HG03097 (cell line): ENCODE measurements at regions not wholly inside any gene's neighbourhood (a gene's known extent, or its start where the extent isn't known, plus 50 kb on each side); places are given as distances from the start of the nearest gene placed in this dataset.

Experiments used
- ATAC-seq: cut with Tn5 transposase; IDR thresholded peaks from one replicate; pipeline ENCODE4 v1.9.1; 2021; ENCODE audit not compliant: unreplicated experiment, low FRiP score

DNA sequence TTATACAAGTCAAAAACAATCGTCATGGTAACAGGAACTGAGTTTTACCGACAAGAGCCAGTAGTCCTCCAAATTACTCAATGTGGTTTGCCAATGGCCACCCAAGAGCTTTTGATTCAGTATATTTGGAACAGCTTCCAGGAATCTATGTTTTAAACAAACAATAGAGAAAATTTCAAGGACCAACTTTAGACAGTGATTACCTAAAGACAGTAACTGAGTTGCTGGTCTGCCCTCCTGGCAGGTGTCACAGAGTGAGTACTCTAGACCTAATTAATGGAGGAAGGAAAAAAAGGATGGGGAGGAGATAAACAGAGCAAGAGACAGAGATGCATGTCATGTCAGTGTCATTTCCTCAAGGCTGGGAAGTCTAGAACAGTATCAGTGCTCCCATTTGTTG lies 361.3 kb upstream of the BTBD3 start:
- ATAC-seq, result no peak

DNA sequence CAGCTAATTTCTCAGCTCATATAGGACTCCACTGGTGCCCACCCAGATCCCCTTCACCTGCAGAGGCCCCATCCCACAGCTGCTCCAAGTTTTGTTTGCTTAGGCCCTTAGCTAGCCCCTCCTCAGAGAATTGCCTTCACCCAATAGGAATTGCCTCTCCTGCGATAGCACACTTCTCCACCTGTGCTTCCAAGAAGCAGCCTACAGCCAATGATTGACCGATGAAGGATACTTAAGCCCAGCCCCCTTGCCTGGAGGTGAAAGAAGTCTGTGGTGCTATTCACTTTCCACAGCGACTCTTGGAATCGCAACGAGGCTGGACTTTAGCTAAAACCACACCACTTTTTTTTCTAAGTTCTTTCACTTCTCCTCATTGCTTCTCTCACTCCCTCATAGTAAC lies 353.2 kb upstream of the BTBD3 start:
- ATAC-seq, result no peak

DNA sequence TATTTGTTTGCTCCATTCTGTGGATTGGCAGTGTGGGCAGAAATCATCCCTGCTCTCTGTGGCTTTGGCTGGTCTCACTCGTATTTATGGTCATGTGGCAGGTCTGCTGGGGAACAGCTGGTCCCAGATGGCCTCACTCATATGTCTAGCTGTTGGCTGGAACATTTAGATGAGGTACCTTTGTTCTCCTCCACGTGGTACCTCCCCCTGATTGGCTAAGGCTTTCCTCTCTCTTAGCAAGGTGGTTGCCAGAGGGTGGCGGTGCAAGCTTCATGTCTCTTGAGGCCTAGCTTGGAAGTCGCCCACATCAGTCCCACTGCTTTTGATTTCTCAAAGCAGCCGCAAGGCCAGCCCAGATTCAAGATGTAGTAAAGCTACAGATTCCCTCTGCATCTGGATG lies 348.5 kb upstream of the BTBD3 start:
- ATAC-seq, result no peak

DNA sequence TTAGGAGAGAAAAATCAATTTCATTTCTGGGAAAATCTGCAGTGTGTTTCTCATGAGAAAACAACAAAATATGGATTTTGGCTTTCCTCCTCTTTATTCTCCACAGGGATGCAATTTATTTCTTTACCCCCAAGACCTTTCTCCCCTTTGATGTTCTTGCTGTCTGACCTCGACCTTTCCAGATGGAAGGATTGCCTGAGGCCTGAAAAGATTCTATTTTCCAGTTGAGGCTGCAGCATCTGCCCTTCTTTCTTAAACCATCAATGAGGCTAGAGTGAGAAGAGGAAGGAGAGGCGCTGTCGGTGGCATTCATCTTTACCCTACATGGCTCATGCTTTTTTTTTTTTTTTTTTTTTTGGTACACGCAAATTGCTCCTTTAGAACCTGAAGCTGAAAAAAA lies 344.2 kb upstream of the BTBD3 start:
- no peak for ATAC-seq

DNA sequence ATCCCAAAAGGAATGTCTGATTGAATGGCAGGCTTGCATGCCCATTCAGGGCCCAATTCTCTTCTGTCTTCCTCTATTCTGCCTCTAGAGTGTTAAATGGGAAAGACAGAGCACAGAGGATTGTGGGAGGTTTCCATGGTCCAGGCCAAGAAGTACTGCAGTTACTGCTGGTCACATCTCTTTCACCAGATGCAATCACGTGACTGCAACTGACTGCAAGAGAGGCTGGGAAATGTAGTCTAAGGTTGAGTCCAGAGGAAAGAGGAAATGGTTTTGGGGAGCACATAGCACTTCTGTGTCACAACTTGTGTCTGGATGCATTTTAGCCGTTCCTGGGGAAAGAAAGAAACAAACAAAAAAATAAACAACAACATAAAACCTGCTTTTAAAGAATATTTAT lies 336.4 kb upstream of the BTBD3 start:
- ATAC-seq, result no peak

DNA sequence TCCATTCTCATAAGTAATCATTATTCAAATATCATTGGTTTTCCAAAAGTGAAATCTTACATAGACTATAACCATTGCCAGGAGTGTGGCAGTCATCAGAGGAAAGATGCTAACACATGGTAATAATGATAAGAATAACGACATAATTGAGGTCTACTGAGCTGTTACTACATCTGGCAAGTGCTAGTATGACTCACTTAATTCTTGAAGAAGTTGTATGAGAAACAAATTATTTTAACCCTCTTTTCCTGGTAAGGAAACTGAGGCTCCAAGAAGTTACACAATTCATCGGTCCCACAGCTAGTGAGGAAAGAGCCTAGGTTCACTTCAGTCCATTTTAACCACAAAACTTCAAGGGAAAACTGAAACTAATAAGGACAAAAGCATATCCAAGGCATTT lies 335.6 kb upstream of the BTBD3 start:
- no peak for ATAC-seq

DNA sequence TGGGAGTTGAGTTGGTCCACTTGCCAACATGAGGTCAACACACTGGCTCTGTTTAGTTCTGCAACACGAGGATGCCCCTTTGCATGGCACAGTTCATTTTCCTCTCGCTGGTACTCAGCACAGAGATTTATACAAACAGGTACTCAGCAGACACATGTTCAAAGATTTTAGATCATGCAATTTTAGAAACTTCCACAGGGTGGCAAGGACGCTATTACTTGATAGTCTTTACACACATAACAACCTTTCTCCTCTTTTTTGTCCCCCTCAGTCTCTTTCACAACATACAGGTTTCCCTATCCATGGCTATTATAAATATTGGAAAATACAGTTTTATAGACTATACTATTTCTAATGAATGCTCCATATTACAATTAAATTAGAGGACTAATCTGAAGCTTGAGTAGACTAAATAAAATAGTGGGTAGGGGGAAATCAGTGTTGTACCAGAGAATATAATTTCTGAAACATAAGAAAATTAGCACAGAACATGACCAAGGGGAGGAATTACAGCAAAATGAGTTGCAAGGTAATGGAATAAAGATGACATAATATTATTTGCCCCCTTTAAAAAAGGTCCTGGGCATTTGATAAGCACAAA lies 331.8 kb upstream of the BTBD3 start:
- no peak for ATAC-seq

DNA sequence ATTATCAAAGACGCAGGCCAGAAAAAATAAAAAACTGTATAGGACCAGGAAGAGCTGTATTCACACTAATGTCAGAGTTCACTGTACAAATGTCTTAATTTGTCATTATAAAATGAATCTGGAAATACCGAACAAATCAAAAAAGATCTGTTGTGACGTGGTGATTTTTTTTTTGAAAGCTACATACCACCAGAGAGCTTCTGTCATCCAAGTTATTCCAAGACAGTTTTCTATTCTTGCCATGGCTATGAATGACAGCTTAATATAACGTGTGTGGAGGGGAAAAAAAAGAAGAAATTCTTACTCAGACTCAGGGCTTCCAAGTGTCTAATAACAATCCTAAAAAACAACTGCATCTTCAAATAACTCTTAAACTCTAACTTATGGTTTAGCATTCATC lies 328.8 kb upstream of the BTBD3 start:
- ATAC-seq, result no peak

DNA sequence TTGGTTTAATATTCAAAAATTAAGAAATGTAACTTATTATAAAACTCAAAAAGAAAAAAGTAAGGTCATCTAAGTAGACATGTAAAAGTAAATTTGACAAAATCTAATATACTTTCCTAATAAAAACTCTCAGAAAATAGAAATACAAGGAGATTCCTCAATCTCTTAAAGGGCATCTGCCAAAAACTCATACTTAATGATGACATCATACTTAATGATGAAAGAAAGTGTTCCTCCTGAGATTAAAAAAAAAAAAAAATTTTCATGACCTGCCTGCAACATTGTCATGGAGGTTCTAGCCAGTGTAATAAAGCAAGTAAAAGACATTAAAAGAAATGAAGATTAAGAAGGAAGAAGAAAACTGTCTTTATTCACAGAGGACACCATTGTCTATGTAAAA lies 325.7 kb upstream of the BTBD3 start:
- ATAC-seq, result no peak

DNA sequence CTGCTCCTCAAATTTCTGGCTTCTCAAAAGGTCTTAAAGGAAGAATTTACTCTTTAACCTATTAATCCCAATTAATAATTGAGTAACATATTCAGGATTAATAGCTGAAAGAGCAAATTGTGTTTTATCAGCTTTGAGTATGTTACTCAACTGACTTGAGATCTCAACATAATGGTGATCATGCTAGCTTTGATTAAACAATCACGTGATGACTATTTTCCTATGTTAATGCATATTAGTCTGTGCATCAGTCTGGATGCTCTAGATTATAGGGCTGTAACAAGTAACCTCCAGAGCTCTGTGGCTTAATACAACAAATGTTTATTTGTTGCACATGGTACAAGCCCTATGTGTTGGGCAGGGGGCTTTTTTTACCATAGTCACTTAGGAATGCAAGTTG lies 313.4 kb upstream of the BTBD3 start:
- no peak for ATAC-seq

DNA sequence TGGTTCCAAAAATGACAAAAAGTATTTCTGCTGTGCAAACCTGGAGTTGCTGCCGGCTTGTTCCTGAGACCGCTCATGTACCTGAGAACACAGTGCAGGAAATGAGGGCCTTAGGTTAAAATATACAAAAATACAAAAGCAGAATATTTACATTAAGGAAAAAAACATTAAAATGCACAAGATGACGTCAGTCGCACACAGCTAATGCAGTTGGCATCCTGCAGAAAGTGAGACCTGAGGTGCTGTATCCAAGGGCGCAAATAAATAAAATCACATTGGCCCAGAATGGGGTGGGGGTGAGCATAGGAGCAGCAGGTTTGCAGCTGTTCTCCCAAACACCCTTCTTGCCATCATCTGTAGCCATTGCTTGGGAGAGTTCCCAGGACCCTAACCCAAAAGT lies 310.6 kb upstream of the BTBD3 start:
- no peak for ATAC-seq

DNA sequence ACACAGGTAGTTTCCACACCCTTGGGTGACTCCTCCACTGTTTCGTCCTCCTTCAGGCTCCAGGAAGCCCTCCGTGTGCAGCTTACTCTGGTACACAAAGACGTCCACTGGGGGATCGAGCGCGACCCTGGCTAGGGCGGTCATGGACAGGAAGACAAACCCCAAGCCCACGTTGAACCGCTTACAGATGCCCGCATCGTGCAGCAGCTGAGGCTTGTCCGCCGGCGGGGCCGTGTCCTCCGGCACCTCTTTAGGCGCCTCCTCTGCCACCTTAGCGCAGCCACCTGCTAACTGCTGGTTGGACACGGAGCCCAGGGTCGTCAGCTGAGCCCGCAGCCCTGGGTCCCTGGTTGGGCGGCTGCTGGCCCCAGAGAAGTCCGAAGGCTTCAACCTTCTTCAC lies 309.0 kb upstream of the BTBD3 start:
- no peak for ATAC-seq

DNA sequence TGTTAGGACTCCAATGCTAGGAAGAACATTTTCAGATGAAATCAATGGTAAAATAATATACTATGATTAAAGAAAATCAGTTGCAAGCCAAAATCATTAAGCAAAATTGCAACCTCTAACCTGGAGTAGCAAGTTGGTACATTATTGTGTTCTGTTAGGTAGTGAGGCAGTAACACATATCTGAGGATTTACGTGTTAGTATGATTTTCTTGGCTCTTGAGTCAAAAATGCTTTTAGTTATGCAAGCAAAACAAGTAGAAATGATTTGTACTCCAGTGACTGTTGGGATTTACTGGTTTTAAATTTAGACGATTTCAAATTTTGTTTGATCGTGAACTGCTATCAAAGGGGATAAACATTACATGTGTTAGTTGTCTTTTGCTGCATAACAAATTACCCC lies 293.0 kb upstream of the BTBD3 start:
- ATAC-seq, result no peak

DNA sequence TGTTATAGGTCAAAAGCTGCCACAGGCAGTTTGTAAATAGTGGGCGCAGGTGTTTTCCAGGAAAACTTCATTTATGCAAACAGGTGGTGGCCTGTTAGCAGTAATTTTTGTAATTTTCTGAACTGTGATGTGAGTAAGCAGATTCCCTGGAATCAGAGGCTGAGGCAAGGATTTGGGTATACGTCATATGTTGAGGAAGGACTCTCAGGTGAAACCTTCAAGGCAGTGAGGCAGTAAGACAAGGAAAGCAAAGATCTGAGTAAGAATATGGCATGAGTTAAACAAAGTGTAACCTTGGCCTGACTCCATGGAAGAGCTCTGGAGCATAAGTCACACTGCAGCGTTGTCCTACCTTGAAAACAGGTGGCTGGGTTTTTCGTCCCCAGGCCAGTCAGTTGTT lies 291.1 kb upstream of the BTBD3 start:
- ATAC-seq, result no peak

DNA sequence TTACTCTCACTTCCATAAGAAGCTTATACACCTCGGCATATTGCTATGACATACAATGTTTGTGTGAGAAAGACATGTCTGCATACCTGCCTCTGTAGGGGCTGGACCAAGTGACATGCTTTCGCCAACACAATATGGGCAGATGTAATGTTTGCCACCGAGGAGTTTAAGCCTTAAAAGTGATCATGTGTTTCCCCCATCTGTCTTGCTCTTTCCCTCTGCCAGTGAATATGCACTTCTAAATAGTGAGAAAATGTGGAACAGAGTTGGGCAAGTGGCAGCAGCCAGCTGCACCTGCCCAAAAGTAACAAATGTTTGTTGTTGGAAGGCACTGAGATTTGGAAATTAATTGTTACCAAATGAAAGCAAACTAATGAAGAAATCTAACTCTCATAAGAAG lies 274.8 kb upstream of the BTBD3 start:
- ATAC-seq, result no peak

DNA sequence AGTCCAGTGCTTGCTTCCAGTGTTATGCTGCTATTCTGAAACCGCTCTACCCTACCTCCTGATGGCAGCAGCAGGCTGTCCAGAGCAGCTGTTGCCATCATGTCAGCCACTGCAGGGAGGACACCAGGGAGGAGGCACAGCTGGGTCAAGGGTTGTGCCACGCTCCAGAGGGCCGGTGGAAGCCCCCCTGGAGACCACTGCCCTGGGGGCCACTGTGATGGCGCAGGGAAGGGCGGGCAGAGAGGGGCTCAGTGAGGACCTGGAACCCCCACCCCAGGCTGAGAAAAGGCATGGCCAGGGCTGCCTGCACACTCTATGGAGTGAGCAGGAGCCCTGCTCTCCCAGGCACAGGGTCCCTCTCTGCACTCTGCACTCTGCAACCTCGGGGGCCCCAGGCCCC lies 271.3 kb upstream of the BTBD3 start:
- no peak for ATAC-seq

DNA sequence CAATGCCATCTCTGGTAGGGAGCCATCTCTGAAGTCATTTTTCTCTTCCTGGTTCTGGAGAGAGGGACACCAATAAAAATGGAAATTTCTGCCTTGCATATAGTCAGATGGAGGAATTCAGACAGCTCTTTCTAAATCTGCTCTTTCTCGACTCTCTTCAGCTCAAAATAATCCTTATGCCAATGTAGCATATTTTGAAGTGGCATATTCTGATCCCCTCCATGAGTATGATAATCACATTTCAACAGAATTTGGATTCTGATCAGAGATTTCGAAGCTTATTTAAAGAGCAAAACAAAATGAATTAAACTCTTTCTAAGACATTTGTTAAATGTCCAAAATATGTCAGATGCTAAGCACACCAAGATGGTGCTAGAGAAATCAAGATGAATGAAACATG lies 267.1 kb upstream of the BTBD3 start:
- no peak for ATAC-seq

DNA sequence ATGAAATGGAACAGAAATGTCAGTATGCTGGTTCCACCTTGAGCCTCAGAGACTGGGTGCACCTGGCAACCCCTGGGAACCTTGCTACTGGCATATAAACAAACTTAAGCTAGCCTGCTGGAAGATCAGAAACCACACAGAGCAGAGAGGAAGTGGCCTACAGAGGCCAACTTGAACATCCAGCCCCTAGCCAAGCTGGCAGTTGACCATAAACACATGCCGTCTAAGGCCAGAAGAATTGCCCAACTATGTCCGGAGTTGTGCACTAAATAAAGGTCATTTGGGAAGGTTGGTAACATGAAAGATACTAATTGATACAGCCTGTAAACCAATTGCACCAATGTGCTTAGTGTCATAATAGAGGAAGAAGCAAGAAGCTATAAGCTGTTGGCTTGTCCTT lies 266.6 kb upstream of the BTBD3 start:
- no peak for ATAC-seq

DNA sequence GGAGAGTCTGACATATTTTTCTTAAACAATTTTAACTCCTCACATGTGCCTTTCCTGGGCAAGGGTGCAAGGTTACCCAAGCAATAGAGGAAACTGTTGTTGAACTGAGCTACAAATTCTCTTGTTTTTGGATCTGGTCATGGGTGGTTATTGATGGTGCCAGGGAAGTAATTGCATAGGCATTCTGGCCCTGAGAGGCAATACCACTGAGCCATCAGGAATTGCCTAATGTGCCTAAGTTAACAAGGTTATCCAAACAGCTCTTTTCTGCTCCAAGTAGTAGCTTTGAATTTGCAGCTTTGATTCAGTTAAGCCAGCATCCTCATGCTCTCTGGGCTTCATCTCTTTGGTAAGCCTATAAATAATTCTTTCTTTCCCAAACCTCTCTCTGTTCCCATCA lies 266.0 kb upstream of the BTBD3 start:
- ATAC-seq, result no peak

DNA sequence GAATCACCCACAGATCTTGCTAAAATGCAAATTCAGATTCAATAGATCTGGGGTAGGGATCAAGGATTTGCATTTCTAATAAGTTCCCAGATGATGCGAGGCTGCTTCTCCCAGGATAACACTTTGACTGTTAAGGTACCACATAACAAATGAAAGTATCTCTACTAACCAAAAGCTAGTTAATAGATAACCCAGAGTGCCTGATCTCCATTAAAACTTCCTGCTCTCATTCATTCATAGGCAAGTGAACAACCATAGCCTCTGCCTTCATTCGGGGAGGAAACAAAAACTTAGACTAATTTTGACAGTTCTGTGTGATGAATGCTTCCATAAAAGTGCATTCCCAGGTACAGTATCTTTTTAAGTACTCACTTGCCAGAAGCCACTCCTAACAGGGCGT lies 265.6 kb upstream of the BTBD3 start:
- ATAC-seq, result no peak

DNA sequence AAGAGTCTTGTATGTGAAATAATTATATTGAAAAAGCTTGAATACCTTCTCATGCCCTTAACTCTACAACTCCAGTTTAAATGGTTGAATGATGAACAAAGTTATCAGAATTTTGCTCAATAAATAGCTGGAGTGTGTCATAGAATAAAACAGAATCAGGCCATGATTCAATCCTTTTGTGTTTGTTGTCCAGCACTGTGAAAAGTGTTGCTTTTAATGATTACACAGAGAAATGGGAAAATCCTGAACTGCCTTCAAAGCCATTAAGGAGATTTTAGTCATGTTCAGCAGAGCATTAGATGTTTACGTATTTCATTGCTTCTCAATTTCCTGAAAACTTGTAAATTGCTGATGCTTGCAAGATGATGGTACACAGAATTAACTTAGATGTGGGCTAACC lies 262.9 kb upstream of the BTBD3 start:
- no peak for ATAC-seq

DNA sequence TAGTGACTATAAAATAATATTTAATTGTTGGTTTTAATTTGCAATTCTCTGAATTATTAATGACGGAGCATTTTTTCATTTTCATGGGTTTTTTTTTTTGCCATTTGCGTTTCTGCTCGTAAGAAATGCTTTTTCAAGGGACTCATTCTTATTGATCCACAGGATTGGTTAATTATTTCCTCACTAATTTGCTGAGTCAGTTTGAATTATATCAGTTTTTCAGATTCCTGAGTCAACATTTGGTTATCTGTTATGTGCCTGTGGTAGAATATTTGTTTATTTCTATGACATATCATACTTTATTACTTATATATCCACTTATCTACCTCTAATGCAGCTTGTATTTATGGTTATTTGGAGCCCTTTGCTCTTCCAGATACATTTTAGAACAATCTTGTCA lies 257.0 kb upstream of the BTBD3 start:
- ATAC-seq, result no peak

DNA sequence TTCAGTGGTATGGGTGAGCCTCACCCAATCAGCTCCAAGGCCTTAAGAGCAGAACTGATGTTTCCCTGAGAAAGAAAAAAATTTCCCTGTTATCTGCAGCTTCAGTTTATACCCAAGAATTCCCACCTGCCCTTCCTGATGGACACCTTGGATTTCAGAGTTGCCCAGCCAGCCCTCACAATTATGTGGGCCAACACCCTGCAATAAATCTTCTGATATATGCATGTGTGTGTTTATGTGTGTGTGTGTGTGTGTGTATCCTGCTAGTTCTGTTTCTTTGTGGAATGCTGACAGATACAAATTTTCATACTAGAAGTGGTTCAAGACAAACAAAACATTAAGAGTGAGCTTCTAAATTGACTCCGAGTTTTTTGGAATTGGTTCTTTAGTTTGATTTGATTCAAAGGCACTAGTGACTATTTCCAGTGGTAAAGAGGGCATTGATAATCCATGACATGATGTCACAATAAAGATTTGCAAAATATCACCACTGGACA lies 246.6 kb upstream of the BTBD3 start:
- ATAC-seq, result no peak
